ENCODE measurements at regions not wholly inside any gene's neighbourhood (a gene's known extent, or its start where the extent isn't known, plus 50 kb on each side); places are given as distances from the start of the nearest gene placed in this dataset.
"Not testable (repeated sequence)": the region's sequence is repeated elsewhere in the genome, so short reads cannot be mapped to it uniquely, and the experiment has no call there.

DNA sequence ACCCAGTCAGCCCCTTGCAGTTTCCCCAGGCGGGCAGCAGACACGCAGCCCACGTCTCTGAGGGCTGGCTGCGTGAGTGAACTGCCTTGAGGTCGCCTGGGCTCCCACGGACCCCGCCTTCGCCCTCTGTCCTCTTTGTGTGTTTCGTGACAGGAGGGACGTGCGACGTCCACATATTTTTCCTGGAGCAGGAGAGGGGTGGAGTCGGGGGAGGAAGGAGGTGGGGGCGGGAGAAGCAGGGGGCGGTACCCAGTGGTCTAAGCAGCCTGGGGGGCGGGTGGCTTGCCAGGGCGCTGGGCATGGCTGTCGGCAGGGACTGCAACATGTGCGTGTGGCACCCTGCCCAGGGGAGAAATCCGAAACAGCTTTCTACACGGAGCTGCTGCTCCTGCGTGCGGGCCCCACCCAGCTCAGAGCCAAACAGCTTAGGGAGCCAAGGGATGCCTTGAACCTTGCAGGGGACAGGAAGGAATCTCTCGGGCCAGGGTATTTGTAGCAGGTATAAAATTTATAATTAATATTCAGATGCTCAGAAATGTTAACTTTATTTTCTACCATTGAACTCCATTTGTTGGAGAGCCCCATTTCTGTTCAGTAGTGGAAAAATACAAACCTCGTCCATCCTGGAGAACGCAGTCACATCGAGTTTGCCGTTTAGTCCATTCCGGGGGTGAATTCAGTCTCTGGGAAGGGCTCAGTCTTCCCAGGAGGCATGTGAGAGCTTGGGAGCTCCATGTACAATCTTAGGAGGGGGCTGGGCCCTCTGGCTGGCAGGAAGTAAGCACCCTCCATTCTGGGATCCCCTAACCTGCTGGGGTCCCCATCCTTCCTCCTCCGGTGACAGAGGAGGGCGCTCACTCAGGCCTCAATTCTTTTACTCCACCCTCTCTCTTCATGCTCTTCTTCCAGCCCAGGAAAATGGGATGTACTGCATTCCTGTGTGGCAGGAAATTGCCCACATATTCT is 79.1 kb upstream of the MEF2A start:
- peak; percentile 69 for DNase-seq

DNA sequence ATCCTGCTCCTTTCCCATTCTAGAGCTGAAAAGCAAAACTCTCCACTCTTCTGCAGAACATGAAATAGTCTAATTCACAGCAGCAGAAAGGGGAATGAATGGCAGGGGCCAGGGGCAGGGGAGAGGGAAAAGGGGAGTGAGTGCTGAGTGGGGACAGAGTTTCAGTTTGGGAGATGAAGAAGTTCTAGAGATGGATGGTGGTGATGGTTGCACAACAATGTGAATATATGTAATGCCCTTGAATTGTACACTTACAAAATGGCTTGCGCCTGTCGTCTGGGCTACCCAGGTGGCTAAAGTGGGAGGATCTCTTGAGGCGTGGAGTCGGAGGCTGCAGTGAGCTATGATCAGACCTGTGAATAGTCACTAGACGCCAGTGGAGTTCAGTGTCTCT is 78.5 kb upstream of the MEF2A start:
- no peak for DNase-seq

DNA sequence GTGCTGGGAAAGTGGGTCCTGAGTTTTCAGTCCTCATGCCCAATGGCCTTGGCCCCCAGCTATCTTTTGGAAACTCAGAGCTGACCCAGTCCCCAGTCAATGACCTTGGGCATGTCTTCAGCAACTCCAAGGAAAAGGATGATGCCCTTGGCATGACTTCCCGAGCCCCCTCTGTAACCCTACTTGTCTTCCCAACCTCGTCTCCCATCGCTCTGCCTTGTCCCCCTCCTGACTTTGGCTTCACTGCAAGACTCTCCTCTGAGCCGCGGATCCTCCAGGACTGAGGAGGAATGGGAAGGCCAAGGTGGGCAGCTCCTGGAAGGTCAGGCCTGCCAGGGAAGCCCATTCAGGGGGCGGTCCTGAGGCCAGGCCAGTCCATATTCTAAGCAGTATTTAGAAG is 73.5 kb upstream of the MEF2A start:
- DNase-seq: no peak

DNA sequence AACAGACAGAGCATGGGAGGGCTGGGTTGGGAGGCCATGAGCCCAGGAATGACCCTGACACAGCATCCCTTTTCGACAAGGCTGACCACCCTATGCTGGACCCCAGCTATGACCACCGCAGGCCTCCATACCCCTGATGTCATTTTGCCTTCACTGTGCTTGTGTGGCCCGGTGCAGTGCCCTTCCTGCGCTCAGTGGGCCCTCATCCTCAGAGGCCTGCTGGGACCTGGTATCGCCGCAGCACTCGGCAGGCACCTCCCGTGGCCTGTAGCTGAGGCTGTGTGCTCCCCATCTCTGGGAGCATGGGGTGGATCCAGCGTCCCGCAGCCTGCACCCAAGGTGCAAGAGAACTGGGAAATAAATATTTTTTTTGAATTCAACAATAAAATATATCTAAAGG is 73.1 kb upstream of the MEF2A start:
- DNase-seq: no peak

DNA sequence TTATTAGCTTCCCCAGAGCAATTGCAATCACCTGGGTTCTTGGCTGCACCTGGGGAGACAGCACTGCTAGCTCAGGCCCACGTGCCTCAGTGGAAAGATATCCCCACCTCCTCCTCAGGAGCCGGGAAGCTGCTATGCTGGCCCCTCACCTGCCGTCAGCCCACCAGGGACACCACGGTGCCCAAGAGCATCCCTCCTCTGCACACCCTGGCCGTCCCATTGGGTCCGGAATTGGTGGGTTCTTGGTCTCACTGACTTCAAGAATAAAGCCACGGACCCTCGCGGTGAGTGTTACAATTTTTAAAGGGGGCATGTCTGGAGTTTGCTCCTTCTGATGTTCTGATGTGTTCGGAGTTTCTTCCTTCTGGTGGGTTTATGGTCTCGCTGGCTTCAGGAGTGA is 72.3 kb upstream of the MEF2A start:
- no peak for DNase-seq

DNA sequence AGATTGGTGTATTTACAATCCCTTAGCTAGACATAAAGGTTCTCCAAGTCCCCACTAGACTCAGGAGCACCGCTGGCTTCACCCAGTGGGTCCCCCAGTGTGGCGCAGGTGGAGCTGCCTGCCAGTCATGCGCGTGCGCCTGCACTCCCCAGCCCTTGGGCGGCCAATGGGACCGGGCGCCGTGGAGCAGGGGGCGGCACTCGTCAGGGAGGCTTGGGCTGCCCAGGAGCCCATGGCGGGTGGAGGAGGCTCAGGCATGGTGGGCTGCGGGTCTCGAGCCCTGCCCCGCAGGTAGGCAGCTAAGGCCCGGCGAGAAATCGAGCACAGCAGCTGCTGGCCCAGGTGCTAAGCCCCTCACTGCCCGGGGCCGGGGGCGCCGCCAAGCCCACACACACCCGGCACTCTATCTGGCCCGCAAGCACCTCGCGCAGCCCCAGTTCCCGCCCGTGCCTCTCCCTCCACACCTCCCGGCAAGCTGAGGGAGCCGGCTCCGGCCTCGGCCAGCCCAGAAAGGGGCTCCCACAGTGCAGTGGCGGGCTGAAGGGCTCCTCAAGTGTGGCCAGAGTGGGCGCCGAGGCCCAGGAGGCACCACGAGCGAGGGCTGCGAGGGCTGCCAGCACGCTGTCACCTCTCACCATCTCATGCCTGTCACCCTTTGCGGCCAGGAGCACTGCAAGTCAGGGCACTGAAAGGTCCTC is 71.1 kb upstream of the MEF2A start:
- not testable (repeated sequence) for DNase-seq

DNA sequence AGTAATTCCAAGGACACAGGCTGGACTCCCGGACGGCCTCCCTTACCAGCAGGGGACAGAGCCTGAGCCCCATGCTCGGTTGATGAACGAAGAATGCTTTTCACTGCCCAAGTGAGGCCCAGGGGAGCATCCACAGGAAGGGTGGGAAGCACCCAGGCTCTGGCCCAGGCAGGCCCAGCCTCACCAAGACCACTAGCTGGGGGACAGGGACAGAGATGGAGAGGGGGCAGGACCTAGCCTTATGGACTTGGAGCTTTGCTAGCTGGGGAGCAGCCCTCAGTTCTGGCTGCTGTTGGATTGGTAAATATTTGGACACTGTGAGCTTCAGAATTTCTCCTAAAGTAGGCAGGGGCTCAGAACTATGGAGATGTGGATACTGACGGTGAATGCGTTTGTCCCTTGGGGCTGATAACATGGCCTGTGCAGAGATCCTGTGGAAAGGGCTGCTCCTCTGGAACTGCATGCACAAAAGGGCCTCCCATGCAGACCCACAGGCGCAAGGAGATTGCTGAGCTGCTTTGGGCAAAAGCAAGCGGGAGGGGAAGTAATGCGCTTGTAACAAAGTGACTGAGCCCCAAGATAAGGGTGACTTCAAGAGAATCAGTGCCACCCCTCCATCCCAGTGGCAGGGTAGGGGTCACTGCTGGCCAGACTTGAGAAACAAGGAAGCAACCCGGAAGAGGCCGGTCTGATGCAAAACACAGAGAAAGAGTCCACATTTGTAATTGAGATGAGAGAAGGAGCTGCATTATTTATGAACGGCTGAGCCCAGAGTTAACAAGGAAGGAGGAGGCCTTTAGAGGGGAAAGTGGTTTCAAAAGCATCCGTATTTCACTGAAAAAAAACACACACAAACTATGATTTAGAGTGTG is 70.1 kb upstream of the MEF2A start:
- no peak for DNase-seq

- DNase-seq: no peak
Measured at GRCh38 chr15:99496302-99496629, 69.5 kb upstream of the MEF2A start.

GRCh38 chr15:99502182-99502581 is 63.6 kb upstream of the MEF2A start:
- no peak for DNase-seq

GRCh38 chr15:99502661-99503060 is 63.1 kb upstream of the MEF2A start:
- no peak for DNase-seq

GRCh38 chr15:99503411-99503810 is 62.4 kb upstream of the MEF2A start:
- DNase-seq: no peak

DNA sequence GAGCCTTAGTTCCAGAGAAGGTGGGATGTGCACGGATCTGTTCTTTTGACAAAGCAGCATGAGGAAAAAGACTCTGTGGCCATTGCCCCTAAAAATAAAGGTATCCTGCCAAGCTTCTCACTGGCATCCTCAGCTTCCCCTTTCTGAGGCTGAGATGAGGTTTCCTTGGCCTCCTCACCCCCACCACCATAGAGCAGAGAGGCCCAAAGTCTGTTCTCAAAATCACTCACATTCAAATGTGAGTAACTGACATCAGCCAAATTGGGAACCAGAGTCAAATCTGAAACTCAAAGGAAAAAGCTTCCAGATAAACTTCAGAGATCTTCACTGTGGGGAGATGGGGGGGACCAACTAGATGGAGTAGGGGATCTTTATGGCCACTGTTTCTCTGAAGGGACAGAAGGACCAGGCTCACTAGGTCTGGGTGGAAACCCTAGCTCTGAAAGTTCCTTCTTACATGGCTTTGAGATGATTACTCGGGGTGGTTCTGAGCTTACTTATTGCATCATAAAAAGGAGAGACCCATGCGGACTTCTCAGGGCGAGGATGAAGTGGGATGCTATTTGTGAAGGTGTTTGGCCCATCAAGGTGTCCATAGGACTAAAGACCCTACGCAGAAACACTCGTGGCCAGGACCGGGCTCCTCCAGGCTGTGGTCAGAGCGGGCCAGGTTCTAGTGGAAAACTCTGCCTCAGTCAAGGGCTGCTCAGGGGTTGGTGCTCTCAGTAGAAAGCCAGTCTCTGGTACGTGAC is 61.5 kb upstream of the MEF2A start:
- no peak for DNase-seq

- DNase-seq: no peak
Measured at GRCh38 chr15:99504823-99505551, 60.8 kb upstream of the MEF2A start.

DNA sequence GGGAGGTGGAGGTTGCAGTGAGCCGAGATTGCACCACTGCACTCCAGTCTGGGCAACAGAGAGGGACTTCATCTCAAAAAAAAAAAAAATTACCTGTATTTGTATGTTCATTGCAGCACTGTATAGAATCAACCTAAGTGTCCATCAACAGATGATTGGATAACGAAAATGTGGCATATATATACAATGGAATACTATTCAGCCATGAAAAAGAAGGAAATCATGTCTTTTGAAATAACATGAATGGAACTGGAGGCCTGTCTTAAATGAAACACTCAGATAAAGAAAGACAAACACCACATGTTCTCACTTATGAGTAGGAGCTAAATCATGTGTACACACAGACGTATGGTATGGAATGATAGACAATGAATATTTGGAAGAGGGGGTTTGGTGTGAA is 59.4 kb upstream of the MEF2A start:
- no peak for DNase-seq

DNA sequence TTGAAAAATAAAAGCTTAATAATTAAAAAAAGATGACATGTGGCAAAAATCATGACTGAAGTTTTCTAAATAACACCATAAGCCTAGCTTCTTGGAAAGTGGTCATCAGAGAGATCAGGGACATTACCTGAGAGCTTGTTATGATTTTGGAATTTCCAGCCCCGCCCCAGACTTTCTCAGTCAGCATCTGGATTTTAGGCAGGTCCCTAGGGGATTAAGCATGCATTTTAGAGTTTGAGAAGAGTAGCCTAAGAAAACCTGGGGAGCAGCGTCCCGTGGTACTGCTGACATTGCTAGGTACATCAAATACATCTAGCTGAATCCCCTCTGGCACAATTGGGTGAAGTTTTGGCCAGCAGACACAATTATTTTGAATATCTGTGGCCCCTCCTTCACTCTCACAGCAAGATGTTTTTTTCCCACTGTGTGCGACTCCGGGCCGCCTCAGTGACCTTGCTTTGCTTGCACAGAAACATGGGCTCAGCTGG is 58.7 kb upstream of the MEF2A start:
- no peak for DNase-seq

DNA sequence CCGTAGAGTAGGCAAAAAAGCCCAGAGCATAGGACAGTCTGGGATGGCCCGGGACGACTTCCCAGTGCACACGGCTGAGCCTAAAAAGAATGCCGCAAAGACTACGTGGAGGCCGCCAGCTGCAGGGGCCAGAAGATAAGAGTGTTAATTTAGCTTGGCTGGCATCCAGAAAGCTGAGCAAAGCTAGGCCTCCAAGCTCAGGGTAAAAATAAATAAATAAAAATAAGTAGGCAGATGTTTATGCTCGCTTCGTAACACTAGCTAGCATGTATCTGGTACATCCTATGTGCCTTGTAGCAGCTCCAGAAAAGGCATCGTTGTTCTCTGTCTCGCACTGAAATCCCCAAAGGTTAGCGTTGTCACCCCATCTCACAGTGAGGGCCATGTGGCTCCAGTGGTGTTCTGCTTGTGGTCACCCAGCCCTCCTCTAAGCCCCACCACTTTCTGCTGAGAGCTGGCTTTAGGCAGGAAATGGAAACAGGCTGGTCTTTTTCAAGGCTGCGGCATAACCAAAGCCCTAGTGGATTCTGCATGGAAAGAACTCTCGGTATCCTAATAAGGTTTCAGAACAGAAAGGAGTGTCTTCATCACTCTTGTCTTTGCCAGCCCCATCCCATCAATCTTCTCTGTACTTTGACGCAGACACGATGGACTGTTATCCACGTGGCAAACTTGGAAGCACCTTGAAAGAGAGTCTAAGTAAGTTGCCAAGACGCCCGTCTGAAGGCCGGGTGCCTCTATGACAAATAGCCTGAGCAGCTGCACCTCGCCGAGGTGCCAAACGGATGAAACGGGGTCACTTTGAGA is 58.1 kb upstream of the MEF2A start:
- DNase-seq: peak; percentile 70

DNA sequence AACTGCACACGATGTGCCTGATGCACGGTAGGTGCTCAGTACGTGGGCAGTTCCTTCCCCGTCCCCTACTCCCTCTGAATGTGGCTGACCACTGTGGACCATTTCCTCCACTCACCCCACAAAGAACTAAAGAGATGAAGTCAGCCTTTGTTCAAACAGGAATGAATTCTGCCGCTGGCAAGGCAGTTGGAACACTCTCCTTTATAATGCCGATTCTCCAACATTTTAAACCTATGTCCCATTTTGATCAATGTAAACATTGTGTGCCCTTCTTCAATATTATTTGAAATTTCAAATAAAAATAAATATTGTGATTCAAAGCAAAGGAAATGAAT is 57.5 kb upstream of the MEF2A start:
- DNase-seq: no peak

GRCh38 chr15:99508852-99509251 is 56.9 kb upstream of the MEF2A start:
- no peak for DNase-seq

- DNase-seq: no peak
Measured at GRCh38 chr15:99509686-99510461, 55.9 kb upstream of the MEF2A start.

DNA sequence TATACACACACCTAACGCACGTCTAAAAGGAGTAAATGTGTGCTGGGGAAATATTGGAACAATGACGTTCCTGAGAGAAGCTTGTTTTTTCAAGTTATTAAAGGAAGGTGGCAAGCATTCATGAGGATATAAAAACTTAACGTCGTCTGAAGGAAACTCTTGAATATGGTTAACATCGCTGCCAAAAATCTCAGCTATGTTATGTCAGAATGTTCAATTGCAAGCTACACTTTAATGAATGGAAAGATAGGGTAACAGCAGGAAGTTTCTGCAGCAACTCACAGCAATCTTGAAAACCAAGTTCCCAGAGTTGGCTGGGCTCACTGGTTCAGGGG is 54.3 kb upstream of the MEF2A start:
- no peak for DNase-seq
